ENCODE measurements at regions not wholly inside any gene's neighbourhood (a gene's known extent, or its start where the extent isn't known, plus 50 kb on each side); places are given as distances from the start of the nearest gene placed in this dataset.
"Not testable (repeated sequence)": the region's sequence is repeated elsewhere in the genome, so short reads cannot be mapped to it uniquely, and the experiment has no call there.

DNA sequence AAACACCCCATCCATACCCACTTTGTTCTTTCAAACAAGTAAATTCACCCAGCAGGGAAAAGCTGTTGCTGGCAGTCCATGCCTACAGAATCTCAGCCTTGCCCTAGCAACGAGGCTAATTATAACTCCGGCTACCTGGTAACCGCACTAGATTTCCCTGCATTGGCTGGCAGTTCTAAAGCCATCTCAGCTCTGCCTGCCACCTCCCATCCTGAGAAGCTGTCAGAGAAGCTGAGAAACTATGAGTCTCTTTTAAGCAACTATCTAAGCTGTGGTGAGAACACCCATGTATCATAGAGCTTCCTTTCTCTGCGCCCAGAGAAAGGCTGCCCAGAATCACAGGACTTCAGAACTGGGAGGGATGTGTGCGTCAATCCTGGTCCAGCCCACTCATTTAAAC, 126.5 kb upstream of the NBPF9 start:
- DNase-seq (ENCODE audit: low read depth): not testable (repeated sequence)

DNA sequence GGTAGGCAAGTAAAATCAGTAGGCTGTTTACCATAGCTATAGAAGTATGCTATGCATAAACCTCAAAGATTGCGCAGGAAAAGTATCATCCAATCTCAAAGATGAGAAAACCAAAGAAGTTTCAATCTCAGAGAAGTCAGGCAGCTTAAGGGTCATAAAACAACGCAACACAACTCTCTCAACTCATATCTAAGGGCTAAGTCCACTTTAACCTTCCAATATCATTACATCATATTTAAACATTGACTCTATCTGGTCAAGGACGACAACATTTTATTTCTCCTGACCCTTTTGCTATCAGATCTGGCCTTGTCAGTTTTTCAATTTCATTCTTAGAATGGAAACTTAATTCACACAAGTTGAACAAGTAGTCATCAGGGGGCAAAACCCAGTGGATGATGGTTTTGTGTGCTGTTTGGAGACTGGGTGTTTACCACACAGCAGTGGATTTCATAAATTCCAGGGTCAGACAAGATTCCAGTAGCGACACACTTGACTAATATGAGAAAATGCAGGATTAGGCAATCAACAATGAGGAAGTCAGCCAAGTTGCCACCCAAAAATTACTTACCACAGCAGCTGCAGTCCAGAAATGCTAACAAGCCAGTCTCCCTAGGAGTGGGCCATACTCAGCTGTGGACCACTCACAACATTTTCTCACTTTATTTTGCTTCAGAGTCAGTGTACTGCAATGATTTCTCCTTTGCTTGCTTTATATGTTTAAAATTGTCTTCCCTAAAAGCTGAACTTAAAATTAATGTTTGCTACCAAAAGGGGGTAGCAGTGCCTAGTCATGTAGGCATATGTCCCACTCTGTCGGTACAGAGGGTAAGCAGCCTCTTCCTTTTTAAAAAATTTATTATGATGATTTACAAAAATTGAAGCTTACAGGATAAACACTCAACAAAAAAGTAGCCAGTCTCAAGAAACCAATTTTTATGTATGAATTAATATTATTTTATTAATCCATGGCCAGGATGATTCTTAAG, 131.9 kb upstream of the NBPF9 start:
- not testable (repeated sequence) for DNase-seq (ENCODE audit: low read depth)

DNA sequence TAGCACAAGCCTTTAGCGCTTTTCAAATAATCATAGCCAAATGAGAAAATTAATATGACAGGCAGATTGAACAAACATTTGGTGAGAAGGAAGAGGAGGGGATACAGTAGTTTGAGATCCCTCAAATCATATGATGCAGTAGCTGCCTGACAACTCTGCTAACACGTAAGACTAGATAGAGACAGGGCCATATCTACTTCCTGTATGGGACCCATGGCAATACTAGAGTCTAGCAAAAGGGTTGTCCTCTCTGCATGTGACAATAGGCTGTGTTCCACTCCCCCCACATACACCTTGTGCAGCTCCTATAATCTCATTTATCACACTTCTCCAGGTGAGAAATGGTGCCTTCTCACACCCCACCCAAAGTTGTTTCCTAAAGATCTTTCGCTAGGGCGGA, 134.2 kb upstream of the NBPF9 start:
- DNase-seq (ENCODE audit: low read depth): not testable (repeated sequence)

DNA sequence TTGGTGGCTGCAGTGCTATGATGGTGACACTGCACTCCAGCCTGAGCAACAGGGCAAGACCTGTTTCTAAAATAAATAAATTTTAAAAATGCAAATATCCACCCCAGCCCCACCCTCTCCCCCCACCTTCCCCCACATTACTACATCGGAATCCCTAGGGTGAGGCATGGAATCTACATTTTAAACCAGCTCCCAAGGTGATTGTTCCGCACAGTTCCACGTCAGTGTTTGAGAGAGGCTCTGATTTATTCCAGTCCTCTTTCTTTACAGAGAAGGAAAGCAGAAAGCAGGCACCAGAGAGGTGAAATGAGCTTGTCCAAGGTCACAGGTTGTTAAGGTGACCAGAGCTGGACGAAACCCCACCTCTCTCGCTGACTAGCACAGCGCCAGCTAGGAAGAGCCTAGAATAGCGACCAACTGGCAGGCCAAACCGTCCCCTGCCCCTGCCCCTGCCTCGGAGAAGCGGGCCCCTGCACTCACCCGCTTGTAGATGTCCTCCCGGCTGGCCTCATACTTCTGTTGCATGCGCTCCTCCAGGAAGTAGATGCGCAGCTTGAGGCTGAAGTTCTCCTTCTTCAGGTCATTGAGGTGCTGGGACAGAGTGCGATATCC, 136.7 kb upstream of the NBPF9 start:
- not testable (repeated sequence) for DNase-seq (ENCODE audit: low read depth)

DNA sequence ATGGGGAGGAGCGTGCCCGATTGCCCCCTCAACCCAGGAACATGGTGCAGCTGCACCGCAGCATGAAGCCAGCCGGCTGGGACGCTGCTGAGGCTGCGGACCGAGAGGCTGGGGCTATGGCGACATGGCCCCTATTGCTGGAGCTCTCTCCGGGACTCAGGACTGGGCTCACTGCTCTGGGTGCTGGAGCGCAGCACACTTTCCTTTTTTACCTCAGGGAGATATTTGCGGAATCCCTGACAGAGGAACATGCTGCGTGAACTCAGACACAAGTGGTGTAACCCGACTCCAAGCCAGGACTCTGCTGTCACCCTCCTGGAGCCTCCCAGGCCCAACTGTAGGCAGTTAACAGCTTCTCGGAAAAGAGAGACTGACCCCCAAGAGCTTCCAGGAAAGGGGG, 137.2 kb upstream of the NBPF9 start:
- DNase-seq (ENCODE audit: low read depth): not testable (repeated sequence)

DNA sequence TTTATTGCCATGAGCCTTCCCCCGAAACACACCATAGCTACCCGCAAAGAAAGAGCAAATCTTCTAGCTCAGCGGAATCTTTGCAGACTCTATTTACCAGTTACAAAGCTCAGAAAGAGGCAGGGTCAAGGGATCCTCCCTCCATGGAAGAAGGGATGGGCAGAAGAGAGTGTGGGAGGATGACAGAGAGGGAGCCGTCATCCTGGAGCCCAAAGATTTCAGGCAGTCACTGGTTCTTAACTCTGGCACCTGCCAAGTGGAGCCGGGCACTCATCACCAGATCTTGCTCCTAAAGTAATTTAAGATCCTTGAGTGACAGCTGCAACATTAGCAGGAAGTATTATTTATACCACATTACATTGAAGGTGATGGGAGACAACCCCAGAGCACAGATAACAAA, 137.9 kb upstream of the NBPF9 start:
- not testable (repeated sequence) for DNase-seq (ENCODE audit: low read depth)

DNA sequence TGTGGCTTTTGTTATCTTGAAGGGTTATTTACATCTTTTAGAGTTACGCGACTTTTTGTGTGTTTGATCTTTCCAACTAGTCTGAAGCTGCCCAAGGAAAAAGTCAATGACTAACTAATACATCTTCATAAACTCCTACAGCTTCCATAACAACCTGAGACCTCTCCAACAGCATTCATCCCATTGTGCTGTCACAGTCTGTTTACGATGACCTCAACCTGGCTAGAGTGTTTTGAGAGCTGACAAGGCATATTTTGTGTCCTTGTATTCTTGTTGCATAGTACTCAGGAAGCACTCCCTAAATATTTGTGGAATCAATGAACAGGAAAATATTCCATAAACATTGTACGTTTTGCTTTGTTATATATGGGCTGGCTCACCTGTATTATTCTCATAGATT, 140.2 kb upstream of the NBPF9 start:
- DNase-seq (ENCODE audit: low read depth): not testable (repeated sequence)

DNA sequence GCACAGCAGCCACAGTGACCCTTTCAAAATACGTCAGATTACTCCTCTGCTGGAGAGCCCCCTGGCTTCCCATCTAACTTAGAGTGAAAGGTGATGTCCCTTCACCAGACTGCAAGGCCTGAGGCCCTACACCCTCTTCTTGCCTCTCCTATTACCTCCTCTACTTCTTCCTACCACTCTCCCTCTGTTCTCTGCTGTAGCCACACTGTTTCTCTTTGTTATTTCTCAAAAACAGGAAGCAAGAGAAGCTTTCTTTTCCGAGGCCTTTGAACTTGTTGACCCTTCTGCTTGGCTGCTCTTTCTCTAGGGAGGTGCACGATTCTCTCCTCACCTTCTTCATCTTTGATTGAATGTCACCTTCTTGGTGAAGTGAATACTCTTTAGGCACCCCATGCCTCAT, 141.3 kb upstream of the NBPF9 start:
- not testable (repeated sequence) for DNase-seq (ENCODE audit: low read depth)

DNA sequence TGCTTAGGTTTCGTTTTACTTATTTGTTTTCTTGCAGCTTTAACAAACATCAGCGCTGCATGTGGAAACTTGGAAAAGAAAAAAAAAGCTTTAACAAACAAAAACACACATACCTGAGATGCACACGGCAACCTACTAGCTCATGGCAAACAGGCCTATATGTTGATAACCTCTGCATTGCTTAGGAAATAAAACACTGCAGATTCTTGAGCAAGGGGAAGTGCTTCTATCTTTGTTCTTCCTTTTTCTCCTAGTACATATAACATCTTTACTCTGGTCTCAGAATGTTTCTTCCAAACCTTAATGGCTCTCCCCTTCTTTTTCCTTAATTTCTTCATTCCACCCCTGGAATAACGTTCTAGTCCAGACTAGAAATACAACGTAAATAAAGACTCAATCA, 142.9 kb upstream of the NBPF9 start:
- not testable (repeated sequence) for DNase-seq (ENCODE audit: low read depth)

DNA sequence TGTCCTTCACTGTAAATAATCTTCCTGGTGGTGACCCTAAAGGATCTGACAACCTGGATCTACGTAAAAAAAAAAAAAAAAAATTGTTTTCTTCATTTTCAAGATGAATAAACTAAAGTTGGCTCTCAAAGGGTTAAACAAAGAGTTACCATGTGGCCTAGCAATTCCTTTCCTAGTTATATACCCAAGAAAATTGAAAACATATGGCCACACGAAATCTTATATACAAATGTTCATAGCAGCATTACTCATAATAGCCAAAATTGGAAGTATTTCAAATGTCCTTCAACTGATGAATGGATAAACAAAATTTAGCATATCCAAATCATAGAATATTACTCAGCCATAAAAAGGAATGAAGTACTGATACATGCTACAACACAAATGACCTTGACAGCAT, 145.3 kb upstream of the NBPF9 start:
- DNase-seq (ENCODE audit: low read depth): not testable (repeated sequence)

DNA sequence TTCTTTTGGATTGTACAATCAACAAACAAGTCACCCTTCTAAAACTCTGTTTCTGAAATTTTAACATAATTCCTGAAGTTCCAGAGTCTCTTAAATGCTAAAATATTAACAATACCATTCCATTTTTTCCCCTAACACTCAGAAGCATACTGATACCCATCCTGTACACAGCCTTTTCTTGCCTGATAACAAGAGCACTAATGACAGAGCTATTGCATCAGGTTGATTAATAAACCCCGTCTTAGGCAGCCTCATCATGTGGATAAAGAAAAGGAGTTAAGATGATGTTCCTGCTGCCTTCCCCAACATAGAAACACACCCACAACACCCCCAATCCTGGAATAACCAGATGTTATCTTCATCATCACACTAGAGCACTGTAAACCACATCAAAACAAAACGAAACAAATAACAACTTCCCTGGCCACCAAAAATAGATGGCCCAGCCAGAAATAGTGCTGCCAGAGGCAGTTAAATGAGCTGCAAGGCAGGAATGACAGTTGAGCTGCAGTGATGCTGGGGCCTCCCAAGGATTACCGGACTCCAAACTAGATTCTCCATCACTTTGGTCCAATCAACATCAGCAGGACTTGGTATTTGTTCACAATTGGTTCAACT, 146.6 kb upstream of the NBPF9 start:
- DNase-seq (ENCODE audit: low read depth): not testable (repeated sequence)

DNA sequence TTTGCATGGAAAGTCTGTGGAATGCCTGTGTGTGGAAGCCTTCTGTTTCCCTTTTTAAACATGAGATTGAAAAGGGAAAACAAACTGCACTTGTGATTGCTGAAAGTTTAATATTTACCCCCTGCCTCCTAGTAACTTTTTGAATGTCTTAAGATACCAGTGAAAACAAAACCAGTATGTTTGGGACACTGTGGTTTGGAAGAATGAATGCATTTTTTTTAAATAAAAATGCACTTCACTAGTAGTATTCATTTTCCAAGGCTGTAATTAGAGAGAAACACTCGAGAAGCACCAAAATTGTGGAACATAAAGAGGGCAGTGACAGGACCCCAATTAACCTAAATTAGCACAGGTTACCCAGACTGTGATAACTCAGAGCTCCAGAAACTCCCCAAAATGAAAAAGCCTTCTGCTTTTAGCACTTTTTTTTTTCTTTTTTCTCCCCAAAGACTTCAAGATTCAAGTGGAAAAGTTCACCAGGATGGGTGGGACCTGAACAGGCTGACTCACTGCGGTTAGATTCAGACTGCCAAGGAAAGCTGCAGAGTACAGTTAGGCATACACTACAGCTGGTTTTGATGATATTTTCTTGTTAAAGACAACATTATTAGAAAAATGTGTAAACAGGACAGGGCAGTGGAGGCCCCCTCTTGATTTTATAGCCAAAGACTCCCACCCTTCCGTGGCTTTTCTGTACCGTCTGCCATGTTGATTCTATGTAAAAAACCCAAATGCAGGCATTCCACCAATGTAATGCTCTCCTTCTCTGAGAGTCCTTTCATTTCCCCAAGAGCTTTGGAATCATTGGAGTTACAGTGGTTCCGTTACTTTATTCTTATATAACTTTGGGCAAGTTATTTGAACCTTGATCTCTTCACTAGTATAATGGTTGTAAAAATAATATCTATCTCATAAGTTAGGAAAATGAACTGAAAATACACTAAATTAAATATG, 151.8 kb upstream of the NBPF9 start:
- not testable (repeated sequence) for DNase-seq (ENCODE audit: low read depth)

DNA sequence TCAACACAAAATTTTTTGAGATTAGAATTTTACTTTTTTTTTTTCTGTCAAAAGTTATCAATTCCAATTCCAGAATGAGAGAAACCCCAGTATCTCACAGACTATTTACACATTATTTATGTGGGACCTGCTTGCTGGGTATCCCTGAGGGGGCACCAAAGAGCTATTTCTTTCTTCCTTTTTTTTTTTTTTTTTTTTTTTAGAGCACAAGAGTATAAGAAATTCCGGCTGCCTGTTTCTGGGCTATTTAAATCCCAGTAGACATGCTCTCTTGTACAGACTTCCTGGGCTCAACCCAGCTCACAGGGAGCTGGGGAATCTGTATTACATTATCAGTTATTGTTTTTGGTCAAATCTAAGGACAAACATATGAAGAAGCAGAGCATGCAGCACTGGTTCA, 156.9 kb upstream of the NBPF9 start:
- DNase-seq (ENCODE audit: low read depth): not testable (repeated sequence)

DNA sequence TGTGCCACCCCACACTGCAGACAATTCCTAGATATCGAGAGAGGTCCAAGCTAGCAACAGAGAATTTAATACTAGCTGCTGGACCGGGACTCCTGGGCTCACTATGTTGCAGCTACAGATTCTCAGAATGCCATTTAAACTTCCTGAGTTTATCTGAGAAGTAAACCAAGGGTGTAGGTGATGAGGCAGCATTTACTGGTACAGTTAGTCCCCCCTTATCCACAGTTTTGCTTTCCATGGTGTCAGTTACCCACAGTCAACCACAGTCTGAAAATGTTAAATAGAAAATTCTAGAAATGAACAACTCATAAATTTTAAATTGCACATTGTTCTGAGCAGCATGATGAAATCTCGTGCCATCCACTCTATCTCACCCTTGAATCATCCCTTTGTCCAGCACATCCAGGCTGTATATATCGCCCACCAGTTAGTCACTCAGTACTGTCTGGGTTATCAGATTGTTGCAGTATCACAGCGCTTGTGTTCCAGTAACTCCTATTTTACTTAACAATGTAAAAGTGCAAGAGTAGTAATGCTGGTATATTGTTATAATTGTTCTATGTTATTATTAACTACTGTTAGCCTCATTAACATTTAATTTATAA, 157.5 kb upstream of the NBPF9 start:
- DNase-seq (ENCODE audit: low read depth): not testable (repeated sequence)

DNA sequence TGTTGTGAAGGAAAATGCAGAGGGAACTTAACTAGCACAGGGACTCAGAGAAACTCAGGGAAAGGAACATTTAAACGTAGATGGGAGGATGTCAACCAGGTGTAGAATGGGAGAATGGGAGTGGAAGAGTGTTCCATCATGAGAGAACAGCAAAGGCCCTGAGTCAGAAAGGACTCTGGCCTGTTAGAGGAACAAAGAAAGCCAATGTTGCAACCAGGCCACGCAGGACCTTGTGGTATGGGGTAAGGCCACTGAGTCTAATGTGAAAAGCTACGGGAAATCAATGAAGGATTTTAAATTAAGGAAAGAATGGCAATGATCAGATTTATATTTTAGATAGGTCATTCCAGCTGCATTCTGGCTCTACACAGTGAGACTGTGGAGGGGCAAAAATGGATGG, 163.9 kb upstream of the NBPF9 start:
- DNase-seq (ENCODE audit: low read depth): not testable (repeated sequence)

DNA sequence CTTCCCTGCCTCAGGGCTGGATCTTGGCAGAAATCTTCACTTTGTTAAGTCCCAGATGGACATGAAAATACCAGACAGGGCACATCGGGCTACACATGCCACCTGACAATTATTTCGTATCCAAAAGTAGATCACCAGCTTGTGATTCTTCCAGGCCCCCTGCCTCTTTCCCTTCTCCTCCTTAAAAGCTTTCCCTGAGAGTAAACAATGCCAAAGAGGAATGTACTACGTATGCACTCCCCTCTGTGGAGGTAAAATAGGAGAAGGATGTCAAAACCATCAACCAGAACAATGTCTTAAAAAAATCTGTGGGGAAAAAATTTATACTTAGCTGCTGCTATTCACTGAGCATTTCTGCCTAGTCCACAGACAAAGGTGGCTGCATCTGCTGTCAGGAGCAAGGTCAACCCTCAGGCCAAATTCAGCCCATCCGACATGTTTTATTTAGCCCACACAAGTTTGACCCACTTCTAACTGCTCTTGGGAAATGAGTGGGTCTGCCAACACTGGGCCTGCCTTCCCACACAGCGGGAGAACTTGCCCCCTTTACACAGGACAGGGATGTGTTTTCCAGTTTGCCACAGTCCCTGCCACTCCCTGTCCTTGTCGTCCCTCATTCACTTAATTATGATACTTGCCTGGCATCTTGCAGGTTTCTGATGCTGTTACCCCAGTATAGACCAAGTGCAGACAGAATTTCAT, 165.8 kb upstream of the NBPF9 start:
- DNase-seq (ENCODE audit: low read depth): not testable (repeated sequence)

DNA sequence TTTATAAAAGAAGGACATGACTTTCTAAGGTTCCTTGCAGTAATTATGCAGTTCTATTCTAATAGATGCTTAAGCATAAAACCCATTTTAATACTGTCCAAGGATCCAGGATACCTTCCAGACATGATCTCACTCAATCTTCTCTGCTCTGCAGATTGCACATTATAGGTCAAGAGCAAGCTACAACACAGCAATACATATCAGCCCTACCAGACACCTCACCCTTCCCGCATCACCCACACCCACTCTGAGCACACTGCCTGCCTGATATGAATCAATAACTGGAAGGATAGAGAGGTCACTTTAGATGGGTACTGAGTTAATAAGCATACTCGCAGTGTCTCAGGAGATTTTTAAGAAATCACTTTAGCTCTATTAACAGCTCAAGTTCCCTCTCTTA, 166.5 kb upstream of the NBPF9 start:
- not testable (repeated sequence) for DNase-seq (ENCODE audit: low read depth)

DNA sequence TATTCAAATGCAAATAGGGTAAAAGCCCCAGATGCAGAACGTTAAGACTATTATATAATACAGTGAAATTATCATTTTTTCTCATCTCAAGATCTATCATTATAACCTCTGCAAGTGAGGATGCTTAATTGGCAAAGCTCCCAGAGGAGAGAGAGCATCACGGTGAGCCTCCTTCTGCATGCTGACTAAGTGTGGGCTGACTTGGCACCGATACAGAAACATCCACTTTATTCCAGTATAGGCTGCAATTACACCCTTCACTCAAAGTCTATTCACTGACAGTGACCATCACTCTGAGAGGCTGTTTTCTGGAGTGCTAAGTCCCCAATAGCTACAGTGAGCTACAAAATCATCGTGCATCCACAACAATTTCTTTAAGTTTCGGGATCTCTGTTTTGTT, 171.1 kb upstream of the NBPF9 start:
- not testable (repeated sequence) for DNase-seq (ENCODE audit: low read depth)

DNA sequence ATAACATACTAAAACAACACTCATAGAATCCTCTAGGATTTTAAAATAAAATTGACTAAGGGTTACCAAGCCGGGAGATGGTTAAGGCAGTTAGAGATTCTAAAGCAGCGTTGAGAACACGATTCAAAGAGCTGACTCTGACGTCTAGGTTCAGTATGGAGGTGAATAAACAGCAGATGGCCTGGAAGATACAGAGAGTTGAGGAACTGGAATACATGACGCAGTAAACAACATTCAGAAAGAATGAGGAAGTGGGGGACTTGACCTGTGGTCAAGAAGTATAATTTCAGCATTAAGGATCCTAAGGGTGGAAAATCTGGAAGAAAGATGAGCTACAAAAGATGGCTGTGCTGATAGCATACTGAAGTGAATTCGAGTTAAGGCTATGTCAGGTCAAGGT, 172.5 kb upstream of the NBPF9 start:
- not testable (repeated sequence) for DNase-seq (ENCODE audit: low read depth)

DNA sequence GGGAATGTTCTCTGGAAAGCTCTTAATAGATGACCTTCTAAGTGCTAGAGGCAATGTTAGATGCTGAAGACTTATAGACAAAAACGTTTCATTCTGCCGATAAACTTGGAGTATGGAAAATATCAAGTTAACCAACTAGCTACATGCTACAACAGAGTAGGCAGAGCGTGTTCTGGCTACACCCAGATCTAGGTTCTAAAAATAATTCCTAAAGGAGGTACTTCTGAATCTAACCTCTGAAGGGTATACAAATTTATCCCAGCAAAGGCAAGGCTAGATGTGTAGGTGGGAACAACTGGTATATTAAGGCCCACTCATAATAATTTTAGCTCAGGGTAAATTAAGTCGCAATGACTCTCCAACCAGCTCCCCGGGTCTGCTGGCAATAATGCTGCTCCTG, 173.1 kb upstream of the NBPF9 start:
- not testable (repeated sequence) for DNase-seq (ENCODE audit: low read depth)
